ENCODE measurements at regions not wholly inside any gene's neighbourhood (a gene's known extent, or its start where the extent isn't known, plus 50 kb on each side); places are given as distances from the start of the nearest gene placed in this dataset.

DNA sequence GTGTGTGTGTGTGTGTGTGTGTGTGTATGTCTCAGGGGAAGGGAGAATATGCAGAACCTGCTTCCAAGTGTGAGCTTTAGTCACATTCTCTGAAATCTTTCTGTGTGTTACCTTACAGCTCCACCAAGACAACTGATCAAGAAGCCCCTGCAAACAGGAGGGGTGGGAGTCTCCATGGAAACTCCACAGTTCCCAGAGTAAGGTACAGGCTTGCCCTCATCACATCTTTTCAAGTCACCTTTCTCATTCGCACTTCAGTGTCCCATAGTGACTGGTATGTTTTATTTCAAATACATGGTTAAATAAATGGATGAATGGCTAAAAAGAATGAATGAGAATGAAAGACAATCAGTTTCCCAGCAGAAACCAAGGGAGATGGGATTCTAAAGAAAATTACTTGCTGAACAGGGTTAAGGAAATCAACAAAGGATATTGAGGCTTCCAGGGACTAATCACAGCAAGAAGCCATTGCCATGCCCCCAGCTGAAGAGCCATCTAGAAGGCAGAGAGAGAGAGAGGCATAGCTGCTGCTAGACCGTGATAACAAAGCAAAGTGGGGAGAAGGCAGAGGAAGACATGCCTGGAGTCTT lies 987.2 kb upstream of the CELF4 start:
- TF ChIP-seq CTCF (IDR thresholded peaks at IDR 0.05; ENCODE audit: insufficient read depth, low read length, severe bottlenecking), result no peak
- Histone ChIP-seq H3K27me3 (ENCODE audit: control insufficient read depth, insufficient read depth, low read length) (no peaks in the 10 kb centered on the region), H3K4me3 (ENCODE audit: low read depth, low read length) (no peak overlapping the region), H3K36me3 (ENCODE audit: control insufficient read depth, insufficient read depth, low read length) (no peaks in the 10 kb centered on the region)
- no peak for DNase-seq (ENCODE audit: low read depth)
- FAIRE-seq, result no peak

GRCh38 chr18:38551881-38552280 lies 986.3 kb upstream of the CELF4 start:
- Histone ChIP-seq H3K4me3 (ENCODE audit: low read depth, low read length) (no peak overlapping the region), H3K36me3 (ENCODE audit: control insufficient read depth, insufficient read depth, low read length) (no peaks in the 10 kb centered on the region), H3K27me3 (ENCODE audit: control insufficient read depth, insufficient read depth, low read length) (no peaks in the 10 kb centered on the region)
- no peak for TF ChIP-seq CTCF (IDR thresholded peaks at IDR 0.05; ENCODE audit: insufficient read depth, low read length, severe bottlenecking)
- peak; percentile 85 for FAIRE-seq
- peak; percentile 93 for DNase-seq (ENCODE audit: low read depth)

DNA sequence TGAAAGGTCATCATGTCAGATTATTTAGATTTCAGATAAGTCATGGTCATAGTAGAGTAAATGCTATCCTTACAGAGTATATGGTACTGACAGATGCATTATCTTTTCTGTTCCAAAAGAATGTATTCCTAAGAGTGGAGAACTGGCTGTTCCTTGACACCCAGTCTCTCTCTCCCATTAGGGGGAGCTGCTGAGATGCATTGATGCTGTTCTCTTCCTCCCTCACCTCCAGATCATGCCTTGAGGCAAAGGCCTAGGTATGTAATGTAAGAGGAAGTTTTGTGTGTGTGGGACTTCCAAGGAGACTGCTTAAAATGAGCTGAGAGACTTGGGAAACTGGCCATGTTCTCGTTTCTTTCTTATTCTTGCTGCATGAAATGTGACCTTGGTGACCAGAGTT lies 979.5 kb upstream of the CELF4 start:
- DNase-seq (ENCODE audit: low read depth) (peak; percentile 80), FAIRE-seq (peak; percentile 18)
- H3K4me3 ChIP-seq (ENCODE audit: low read depth, low read length), result no peak overlapping the region
- no peaks in the 10 kb centered on the region for H3K27me3 ChIP-seq (ENCODE audit: control insufficient read depth, insufficient read depth, low read length)
- peak; percentile 74 for TF ChIP-seq CTCF (IDR thresholded peaks at IDR 0.05; ENCODE audit: insufficient read depth, low read length, severe bottlenecking)
- no peaks in the 10 kb centered on the region for H3K36me3 ChIP-seq (ENCODE audit: control insufficient read depth, insufficient read depth, low read length)

DNA sequence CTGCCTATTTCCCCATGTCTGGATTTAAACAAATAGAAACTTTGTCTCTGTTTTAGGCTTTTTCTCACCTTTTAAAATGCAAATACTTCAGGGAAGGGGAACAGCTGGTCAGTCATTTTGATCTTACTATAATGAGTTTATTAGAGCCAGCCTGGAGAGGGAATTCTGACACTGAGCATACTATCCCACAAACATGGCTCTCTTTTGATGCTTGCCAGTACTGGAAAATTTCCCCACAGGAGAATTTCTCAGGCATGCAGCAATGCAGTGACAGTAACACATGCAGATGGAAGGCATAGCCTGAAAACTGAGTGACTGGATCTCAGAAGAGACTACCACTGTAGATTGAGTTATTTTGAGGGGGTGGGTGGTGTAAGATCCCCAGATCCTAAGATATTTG lies 974.3 kb upstream of the CELF4 start:
- Histone ChIP-seq H3K27me3 (ENCODE audit: control insufficient read depth, insufficient read depth, low read length) (no peaks in the 10 kb centered on the region), H3K4me3 (ENCODE audit: low read depth, low read length) (no peak overlapping the region), H3K36me3 (ENCODE audit: control insufficient read depth, insufficient read depth, low read length) (no peaks in the 10 kb centered on the region)
- no peak for DNase-seq (ENCODE audit: low read depth)
- no peak for FAIRE-seq
- no peak for TF ChIP-seq CTCF (IDR thresholded peaks at IDR 0.05; ENCODE audit: insufficient read depth, low read length, severe bottlenecking)

DNA sequence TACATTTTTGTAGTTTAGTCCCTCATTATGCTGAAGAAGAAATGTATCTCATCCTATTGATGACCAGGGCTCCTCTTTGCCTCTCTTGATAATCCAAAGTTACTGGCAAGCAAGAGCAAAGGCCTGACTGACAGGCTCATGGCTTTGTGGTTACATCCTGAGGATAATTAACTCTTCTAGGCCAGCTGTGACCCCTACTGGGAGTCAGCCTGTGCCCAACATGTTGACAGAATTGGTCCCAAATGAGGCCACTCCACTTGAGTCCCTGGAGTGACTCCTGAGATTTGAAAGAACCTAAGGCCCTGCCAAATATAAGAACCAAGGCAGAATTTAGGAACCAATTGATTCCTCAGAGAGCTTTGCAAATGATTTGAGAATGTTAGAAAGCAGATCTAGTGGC lies 973.8 kb upstream of the CELF4 start:
- TF ChIP-seq CTCF (IDR thresholded peaks at IDR 0.05; ENCODE audit: insufficient read depth, low read length, severe bottlenecking), result no peak
- no peak for FAIRE-seq
- Histone ChIP-seq H3K36me3 (ENCODE audit: control insufficient read depth, insufficient read depth, low read length) (no peaks in the 10 kb centered on the region), H3K27me3 (ENCODE audit: control insufficient read depth, insufficient read depth, low read length) (no peaks in the 10 kb centered on the region), H3K4me3 (ENCODE audit: low read depth, low read length) (no peak overlapping the region)
- no peak for DNase-seq (ENCODE audit: low read depth)

GRCh38 chr18:38534073-38534472 lies 968.5 kb upstream of the CELF4 start:
- no peaks in the 10 kb centered on the region for H3K36me3 ChIP-seq (ENCODE audit: control insufficient read depth, insufficient read depth, low read length)
- H3K27me3 ChIP-seq (ENCODE audit: control insufficient read depth, insufficient read depth, low read length), result no peaks in the 10 kb centered on the region
- no peak overlapping the region for H3K4me3 ChIP-seq (ENCODE audit: low read depth, low read length)
- no peak for TF ChIP-seq CTCF (IDR thresholded peaks at IDR 0.05; ENCODE audit: insufficient read depth, low read length, severe bottlenecking)
- DNase-seq (ENCODE audit: low read depth) (no peak), FAIRE-seq (no peak)

All from bronchial epithelial cell (primary cell).